ENCODE measurements at regions not wholly inside any gene's neighbourhood (a gene's known extent, or its start where the extent isn't known, plus 50 kb on each side); places are given as distances from the start of the nearest gene placed in this dataset.

GRCh38 chr13:90518417-90518816 is 829.1 kb upstream of the MIR17HG start:
- no peaks in the 10 kb centered on the region for H3K9me2 ChIP-seq (replicated peaks; ENCODE audit: insufficient read depth, low read length)
- no peak overlapping the region for H3K9ac ChIP-seq (ENCODE audit: low read length)
- H3K4me2 ChIP-seq (ENCODE audit: low read depth, low read length, poor library complexity, severe bottlenecking) = no peak overlapping the region
- H3K9me3 ChIP-seq (ENCODE audit: insufficient read depth, low read length) = no peaks in the 10 kb centered on the region
- no peaks in the 10 kb centered on the region for H3K27me3 ChIP-seq (ENCODE audit: low read length)
- TF ChIP-seq CTCF (IDR thresholded peaks at IDR 0.05; ENCODE audit: insufficient read depth, low read length, poor library complexity, severe bottlenecking) = no peak
- TF ChIP-seq EZH2phosphoT487 (conservative IDR thresholded peaks at IDR 0.05; ENCODE audit: low read length) = no peak
- H3K36me3 ChIP-seq (ENCODE audit: low read length) = no peaks in the 10 kb centered on the region
- no peak overlapping the region for H3K27ac ChIP-seq (ENCODE audit: low read depth, low read length)
- H2AFZ ChIP-seq (ENCODE audit: low read depth, low read length, severe bottlenecking) = no peak overlapping the region
- H3K4me3 ChIP-seq (ENCODE audit: insufficient read depth, low read length, poor library complexity, severe bottlenecking) = no peak overlapping the region
- no peaks in the 10 kb centered on the region for H4K20me1 ChIP-seq (ENCODE audit: low read depth, low read length)
- H3K79me2 ChIP-seq (ENCODE audit: insufficient read depth, low read length) = no peaks in the 10 kb centered on the region
- no peaks in the 10 kb centered on the region for H3F3A ChIP-seq (ENCODE audit: insufficient read depth)

GRCh38 chr13:90519157-90519556 is 828.3 kb upstream of the MIR17HG start:
- no peaks in the 10 kb centered on the region for H3K9me2 ChIP-seq (replicated peaks; ENCODE audit: insufficient read depth, low read length)
- H3K79me2 ChIP-seq (ENCODE audit: insufficient read depth, low read length) = no peaks in the 10 kb centered on the region
- H3K4me3 ChIP-seq (ENCODE audit: insufficient read depth, low read length, poor library complexity, severe bottlenecking) = no peak overlapping the region
- H2AFZ ChIP-seq (ENCODE audit: low read depth, low read length, severe bottlenecking) = no peak overlapping the region
- no peaks in the 10 kb centered on the region for H3K36me3 ChIP-seq (ENCODE audit: low read length)
- no peaks in the 10 kb centered on the region for H3F3A ChIP-seq (ENCODE audit: insufficient read depth)
- TF ChIP-seq CTCF (IDR thresholded peaks at IDR 0.05; ENCODE audit: insufficient read depth, low read length, poor library complexity, severe bottlenecking) = no peak
- TF ChIP-seq EZH2phosphoT487 (conservative IDR thresholded peaks at IDR 0.05; ENCODE audit: low read length) = no peak
- H3K9me3 ChIP-seq (ENCODE audit: insufficient read depth, low read length) = no peaks in the 10 kb centered on the region
- H3K27ac ChIP-seq (ENCODE audit: low read depth, low read length) = no peak overlapping the region
- no peak overlapping the region for H3K4me2 ChIP-seq (ENCODE audit: low read depth, low read length, poor library complexity, severe bottlenecking)
- H4K20me1 ChIP-seq (ENCODE audit: low read depth, low read length) = no peaks in the 10 kb centered on the region
- no peaks in the 10 kb centered on the region for H3K27me3 ChIP-seq (ENCODE audit: low read length)
- H3K9ac ChIP-seq (ENCODE audit: low read length) = no peak overlapping the region

- Histone ChIP-seq H4K20me1 (ENCODE audit: low read depth, low read length) (no peaks in the 10 kb centered on the region), H3K9ac (ENCODE audit: low read length) (no peak overlapping the region), H3K27ac (ENCODE audit: low read depth, low read length) (no peak overlapping the region), H2AFZ (ENCODE audit: low read depth, low read length, severe bottlenecking) (no peak overlapping the region), H3K9me2 (replicated peaks; ENCODE audit: insufficient read depth, low read length) (no peaks in the 10 kb centered on the region), H3K79me2 (ENCODE audit: insufficient read depth, low read length) (no peaks in the 10 kb centered on the region), H3F3A (ENCODE audit: insufficient read depth) (no peaks in the 10 kb centered on the region), H3K4me3 (ENCODE audit: insufficient read depth, low read length, poor library complexity, severe bottlenecking) (no peak overlapping the region), H3K4me2 (ENCODE audit: low read depth, low read length, poor library complexity, severe bottlenecking) (no peak overlapping the region), H3K9me3 (ENCODE audit: insufficient read depth, low read length) (peaks cover 3% of the 10 kb centered on the region; the same call in 1 of the 2 replicates), H3K27me3 (ENCODE audit: low read length) (no peaks in the 10 kb centered on the region), H3K36me3 (ENCODE audit: low read length) (no peaks in the 10 kb centered on the region)
- TF ChIP-seq EZH2phosphoT487 (conservative IDR thresholded peaks at IDR 0.05; ENCODE audit: low read length) = no peak
- no peak for TF ChIP-seq CTCF (IDR thresholded peaks at IDR 0.05; ENCODE audit: insufficient read depth, low read length, poor library complexity, severe bottlenecking)
Observed at GRCh38 chr13:90526711-90527110, 820.8 kb upstream of the MIR17HG start.
